ENCODE measurements at regions not wholly inside any gene's neighbourhood (a gene's known extent, or its start where the extent isn't known, plus 50 kb on each side); places are given as distances from the start of the nearest gene placed in this dataset.
"Not testable (repeated sequence)": the region's sequence is repeated elsewhere in the genome, so short reads cannot be mapped to it uniquely, and the experiment has no call there.

DNA sequence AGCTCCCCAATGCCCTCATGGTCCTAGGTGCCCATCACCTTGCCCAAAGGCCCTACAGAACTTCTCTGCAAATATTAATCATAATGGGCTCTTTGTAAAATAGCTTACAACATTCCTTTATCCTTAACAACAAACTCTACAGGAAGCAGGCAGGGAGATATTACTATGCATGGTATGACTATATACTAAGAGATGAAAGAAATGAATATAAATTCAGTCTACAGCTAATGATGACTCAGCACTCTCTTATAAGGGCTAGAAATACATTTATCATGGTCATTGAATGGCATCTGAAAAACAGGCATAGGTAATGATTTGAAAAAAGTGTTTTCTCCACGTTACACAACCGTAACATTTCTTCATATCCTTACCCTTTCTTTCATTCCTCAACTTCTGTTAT lies 254.8 kb upstream of the DSEL start:
- no peak overlapping the region for H3K4me3 ChIP-seq (ENCODE audit: low read length)
- no peak for DNase-seq (ENCODE audit: low read depth)
- TF ChIP-seq, protein P1, sequence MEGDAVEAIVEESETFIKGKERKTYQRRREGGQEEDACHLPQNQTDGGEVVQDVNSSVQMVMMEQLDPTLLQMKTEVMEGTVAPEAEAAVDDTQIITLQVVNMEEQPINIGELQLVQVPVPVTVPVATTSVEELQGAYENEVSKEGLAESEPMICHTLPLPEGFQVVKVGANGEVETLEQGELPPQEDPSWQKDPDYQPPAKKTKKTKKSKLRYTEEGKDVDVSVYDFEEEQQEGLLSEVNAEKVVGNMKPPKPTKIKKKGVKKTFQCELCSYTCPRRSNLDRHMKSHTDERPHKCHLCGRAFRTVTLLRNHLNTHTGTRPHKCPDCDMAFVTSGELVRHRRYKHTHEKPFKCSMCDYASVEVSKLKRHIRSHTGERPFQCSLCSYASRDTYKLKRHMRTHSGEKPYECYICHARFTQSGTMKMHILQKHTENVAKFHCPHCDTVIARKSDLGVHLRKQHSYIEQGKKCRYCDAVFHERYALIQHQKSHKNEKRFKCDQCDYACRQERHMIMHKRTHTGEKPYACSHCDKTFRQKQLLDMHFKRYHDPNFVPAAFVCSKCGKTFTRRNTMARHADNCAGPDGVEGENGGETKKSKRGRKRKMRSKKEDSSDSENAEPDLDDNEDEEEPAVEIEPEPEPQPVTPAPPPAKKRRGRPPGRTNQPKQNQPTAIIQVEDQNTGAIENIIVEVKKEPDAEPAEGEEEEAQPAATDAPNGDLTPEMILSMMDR (conservative IDR thresholded peaks at IDR 0.05; ENCODE audit: low read depth, low read length) = no peak

DNA sequence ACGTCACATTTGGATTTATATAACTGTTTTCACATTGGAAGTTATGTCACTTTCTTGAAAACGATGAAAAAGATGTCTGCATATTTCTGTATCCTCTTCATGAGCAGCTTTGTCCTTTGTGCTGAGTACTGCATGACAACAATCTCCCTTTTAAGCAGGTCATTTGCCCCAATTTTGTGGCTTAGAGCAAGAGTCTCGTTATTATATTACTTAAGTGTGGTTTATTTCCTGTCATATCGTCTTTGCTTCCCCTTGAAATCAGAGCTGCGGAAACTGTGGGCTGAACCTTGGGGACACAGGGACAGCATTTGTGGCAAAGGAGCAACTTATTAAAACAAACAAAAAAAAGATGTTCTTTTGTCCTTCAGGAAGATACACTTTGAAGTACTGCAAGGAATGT lies 254.0 kb upstream of the DSEL start:
- no peak overlapping the region for H3K4me3 ChIP-seq (ENCODE audit: low read length)
- TF ChIP-seq, protein P1 (conservative IDR thresholded peaks at IDR 0.05; ENCODE audit: low read depth, low read length) = no peak
- no peak for DNase-seq (ENCODE audit: low read depth)

DNA sequence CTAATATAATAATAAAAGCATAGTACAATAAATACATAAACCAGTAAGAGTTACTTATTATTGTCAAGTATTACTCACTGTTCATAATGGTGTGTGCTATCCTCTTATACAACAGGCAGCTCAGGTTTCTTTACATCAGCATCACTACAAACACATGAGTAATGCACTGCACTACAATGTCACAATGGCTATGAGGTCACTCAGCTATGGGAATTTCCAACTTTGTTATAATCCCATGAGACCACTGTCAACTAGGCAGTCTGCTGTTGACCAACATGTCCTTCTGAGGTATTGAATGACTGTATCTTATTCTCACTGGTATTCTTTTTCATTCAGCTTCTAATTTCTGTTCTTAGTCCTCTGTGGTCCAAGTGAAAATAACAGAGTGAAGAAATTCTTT lies 250.4 kb upstream of the DSEL start:
- TF ChIP-seq, protein P1 (conservative IDR thresholded peaks at IDR 0.05; ENCODE audit: low read depth, low read length) = no peak
- peak; percentile 41 for DNase-seq (ENCODE audit: low read depth)
- H3K4me3 ChIP-seq (ENCODE audit: low read length) = no peak overlapping the region

DNA sequence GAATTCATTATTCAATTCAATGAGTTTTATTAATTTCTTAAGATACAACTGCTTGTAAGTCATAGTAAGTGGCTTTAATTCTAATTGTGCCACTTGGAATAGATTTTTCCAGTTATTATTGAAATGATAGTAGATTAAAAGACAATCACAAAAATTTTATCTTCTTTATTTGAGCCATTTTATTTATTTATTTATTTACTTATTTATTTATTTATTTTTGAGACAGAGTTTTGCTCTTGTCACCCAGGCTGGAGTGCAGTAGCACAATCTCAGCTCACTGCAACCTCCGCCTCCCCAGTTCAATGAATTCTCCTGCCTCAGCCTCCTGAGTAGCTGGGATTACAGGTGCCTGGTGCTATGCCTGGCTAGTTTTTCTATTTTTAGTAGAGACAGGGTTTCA lies 235.7 kb upstream of the DSEL start:
- not testable (repeated sequence) for DNase-seq (ENCODE audit: low read depth); H3K4me3 ChIP-seq (ENCODE audit: low read length)

GRCh38 chr18:67742954-67743353 lies 226.4 kb upstream of the DSEL start:
- TF ChIP-seq, protein P1 (conservative IDR thresholded peaks at IDR 0.05; ENCODE audit: low read depth, low read length) = no peak
- DNase-seq (ENCODE audit: low read depth) = no peak
- H3K4me3 ChIP-seq (ENCODE audit: low read length) = no peak overlapping the region

- DNase-seq (ENCODE audit: low read depth) = no peak
- TF ChIP-seq, protein P1 (conservative IDR thresholded peaks at IDR 0.05; ENCODE audit: low read depth, low read length) = no peak
- no peak overlapping the region for H3K4me3 ChIP-seq (ENCODE audit: low read length)
These were observed 226.0 kb upstream of the DSEL start for GRCh38 chr18:67742525-67742924.

DNA sequence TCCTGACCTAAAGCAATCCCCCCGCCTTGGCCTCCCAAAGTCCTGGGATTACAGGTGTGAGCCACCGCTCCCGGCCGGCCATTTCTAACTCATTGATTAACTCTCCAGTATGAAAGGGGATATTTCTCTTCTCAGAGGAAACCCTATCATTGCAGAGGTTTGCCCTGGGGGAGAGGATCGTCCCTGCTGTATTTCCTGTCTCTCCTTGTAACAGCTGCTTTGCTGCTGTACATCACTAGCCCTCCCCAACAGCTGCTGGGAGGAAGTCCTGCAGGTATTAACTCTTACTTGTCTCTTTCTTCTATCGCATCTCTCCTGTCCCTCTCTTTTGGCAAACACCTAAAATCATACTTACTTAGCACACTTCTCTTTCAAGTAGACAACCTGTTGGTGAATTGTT lies 219.0 kb upstream of the DSEL start:
- TF ChIP-seq, protein P1 (conservative IDR thresholded peaks at IDR 0.05; ENCODE audit: low read depth, low read length) = no peak
- DNase-seq (ENCODE audit: low read depth) = no peak
- no peak overlapping the region for H3K4me3 ChIP-seq (ENCODE audit: low read length)

- no peak for DNase-seq (ENCODE audit: low read depth)
- H3K4me3 ChIP-seq (ENCODE audit: low read length) = no peak overlapping the region
- TF ChIP-seq, protein P1 (conservative IDR thresholded peaks at IDR 0.05; ENCODE audit: low read depth, low read length) = no peak
These were observed 216.6 kb upstream of the DSEL start for GRCh38 chr18:67733088-67733487.

All from retinal pigment epithelial cell (primary cell).